GM21367 (cell line): ENCODE measurements at regions not wholly inside any gene's neighbourhood (a gene's known extent, or its start where the extent isn't known, plus 50 kb on each side); places are given as distances from the start of the nearest gene placed in this dataset.

ENCODE experiments used
- ATAC-seq: cut with Tn5 transposase; IDR thresholded peaks from one replicate; pipeline ENCODE4 v1.9.1; 2021; ENCODE audit not compliant: unreplicated experiment

GRCh38 chr13:99652141-99652540 is 150.9 kb downstream of the TM9SF2 start:
- no peak for ATAC-seq

- no peak for ATAC-seq
Observed at GRCh38 chr13:99651016-99651415, 149.7 kb downstream of the TM9SF2 start.

- no peak for ATAC-seq
Observed at GRCh38 chr13:99650410-99650809, 149.1 kb downstream of the TM9SF2 start.

GRCh38 chr13:99648927-99649326 is 147.7 kb downstream of the TM9SF2 start:
- no peak for ATAC-seq

- no peak for ATAC-seq
Observed at GRCh38 chr13:99648066-99648665, 146.9 kb downstream of the TM9SF2 start.

- ATAC-seq, result no peak
Observed at GRCh38 chr13:99647596-99647985, 146.3 kb downstream of the TM9SF2 start.

GRCh38 chr13:99646866-99647595 is 145.8 kb downstream of the TM9SF2 start:
- no peak for ATAC-seq

- ATAC-seq, result no peak
Observed at GRCh38 chr13:99642841-99643240, 141.6 kb downstream of the TM9SF2 start.

- ATAC-seq, result no peak
Observed at GRCh38 chr13:99642006-99642405, 140.7 kb downstream of the TM9SF2 start.

GRCh38 chr13:99640260-99640659 is 139.0 kb downstream of the TM9SF2 start:
- no peak for ATAC-seq

GRCh38 chr13:99639126-99639525 is 137.9 kb downstream of the TM9SF2 start:
- ATAC-seq, result no peak

GRCh38 chr13:99636728-99637353 is 135.6 kb downstream of the TM9SF2 start:
- peak; percentile 94 for ATAC-seq

GRCh38 chr13:99636306-99636705 is 135.0 kb downstream of the TM9SF2 start:
- no peak for ATAC-seq

- ATAC-seq, result no peak
Observed at GRCh38 chr13:99634672-99635071, 133.4 kb downstream of the TM9SF2 start.

GRCh38 chr13:99630269-99630898 is 129.1 kb downstream of the TM9SF2 start:
- ATAC-seq, result no peak

GRCh38 chr13:99629641-99630040 is 128.4 kb downstream of the TM9SF2 start:
- no peak for ATAC-seq

- ATAC-seq, result no peak
Observed at GRCh38 chr13:99628442-99628841, 127.2 kb downstream of the TM9SF2 start.

GRCh38 chr13:99626461-99627082 is 125.3 kb downstream of the TM9SF2 start:
- ATAC-seq, result no peak

GRCh38 chr13:99624936-99625540 is 123.8 kb downstream of the TM9SF2 start:
- no peak for ATAC-seq

GRCh38 chr13:99620806-99621205 is 119.5 kb downstream of the TM9SF2 start:
- ATAC-seq, result no peak

- ATAC-seq, result no peak
Observed at GRCh38 chr13:99619207-99619606, 117.9 kb downstream of the TM9SF2 start.
